RWPE1 (cell line): ENCODE measurements at regions not wholly inside any gene's neighbourhood (a gene's known extent, or its start where the extent isn't known, plus 50 kb on each side); places are given as distances from the start of the nearest gene placed in this dataset.

Source experiments
- CTCF ChIA-PET: fragments of 350-600 bp; sonication (Branson Sonifier 250); formaldehyde crosslinking; extraction: SDS; loops from one replicate; lab custom pipeline; 2021; lab: Yijun Ruan, JAX
- POLR2A ChIA-PET: fragments of 400-600 bp; formaldehyde crosslinking; extraction: SDS; loops from one replicate; lab custom pipeline; 2020; ENCODE audit warnings: antibody characterized with exemption; ENCODE audit not compliant: low non-redundant PET; lab: Yijun Ruan, JAX
- DNase-seq: peaks from one replicate; pipeline ENCODE4 v3.0.0; 2012; ENCODE audit warnings: low spot score
- H3K27ac ChIP-seq: fragments of 450-650 bp; 2 replicates; pipeline ENCODE4 v1.5.1; 2017
- TF ChIP-seq, protein P1 (sequence below): fragments of 450-650 bp; conservative IDR thresholded peaks from 2 replicates; pipeline ENCODE4 v1.5.1; 2017; ENCODE audit warnings: low read depth, mild to moderate bottlenecking

DNA sequence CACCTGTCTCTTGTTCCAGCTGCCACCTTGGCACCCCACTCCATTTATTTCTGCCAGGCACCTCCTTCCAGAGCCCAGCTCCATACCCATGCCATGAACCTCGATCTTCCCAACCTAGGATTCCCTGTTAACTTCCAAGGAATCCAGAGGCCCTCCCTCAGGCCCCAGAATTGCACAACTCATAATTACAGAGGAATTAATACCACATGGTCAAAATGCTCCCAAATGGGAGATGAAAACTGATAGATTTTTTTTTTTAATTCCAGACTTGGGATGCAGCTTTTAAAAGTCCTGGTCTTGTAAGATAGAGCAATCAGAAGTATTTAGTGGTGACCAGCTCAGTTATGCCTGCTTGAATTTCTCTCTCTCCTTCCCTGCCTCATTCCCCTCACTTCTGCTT lies 96.2 kb upstream of the CCDC112 start:
- TF ChIP-seq, protein P1, sequence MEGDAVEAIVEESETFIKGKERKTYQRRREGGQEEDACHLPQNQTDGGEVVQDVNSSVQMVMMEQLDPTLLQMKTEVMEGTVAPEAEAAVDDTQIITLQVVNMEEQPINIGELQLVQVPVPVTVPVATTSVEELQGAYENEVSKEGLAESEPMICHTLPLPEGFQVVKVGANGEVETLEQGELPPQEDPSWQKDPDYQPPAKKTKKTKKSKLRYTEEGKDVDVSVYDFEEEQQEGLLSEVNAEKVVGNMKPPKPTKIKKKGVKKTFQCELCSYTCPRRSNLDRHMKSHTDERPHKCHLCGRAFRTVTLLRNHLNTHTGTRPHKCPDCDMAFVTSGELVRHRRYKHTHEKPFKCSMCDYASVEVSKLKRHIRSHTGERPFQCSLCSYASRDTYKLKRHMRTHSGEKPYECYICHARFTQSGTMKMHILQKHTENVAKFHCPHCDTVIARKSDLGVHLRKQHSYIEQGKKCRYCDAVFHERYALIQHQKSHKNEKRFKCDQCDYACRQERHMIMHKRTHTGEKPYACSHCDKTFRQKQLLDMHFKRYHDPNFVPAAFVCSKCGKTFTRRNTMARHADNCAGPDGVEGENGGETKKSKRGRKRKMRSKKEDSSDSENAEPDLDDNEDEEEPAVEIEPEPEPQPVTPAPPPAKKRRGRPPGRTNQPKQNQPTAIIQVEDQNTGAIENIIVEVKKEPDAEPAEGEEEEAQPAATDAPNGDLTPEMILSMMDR, result no peak
- H3K27ac ChIP-seq, result no peak overlapping the region
- ChIA-PET POLR2A (interaction anchor here (0.6 kb wide), 1 partner anchor 231 kb away, joined by 4 read pairs; no protein-coding TSS in a partner anchor), CTCF (interaction anchor here (1.0 kb wide), 1 partner anchor 26 kb away, joined by 3 read pairs; no protein-coding TSS in a partner anchor)
- no peak for DNase-seq

DNA sequence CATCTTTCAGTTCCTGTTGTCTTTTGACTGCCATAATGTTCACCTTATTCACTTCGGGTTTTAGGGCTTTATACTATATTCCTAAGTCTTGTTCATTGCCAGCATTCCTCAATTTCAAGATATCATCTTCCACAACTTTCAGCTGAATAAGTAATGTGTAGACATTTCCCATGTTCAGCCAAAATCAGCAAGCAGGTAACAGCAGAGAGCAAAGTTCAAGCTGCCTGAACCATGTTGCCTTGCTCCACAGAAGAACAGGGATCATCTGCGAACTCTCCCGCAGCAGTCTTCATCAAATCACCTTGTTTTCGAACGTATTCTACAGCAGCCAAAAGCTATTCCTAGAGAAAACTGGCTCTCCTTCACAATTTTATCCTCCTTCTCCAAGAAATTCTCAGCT lies 95.3 kb upstream of the CCDC112 start:
- no peak for DNase-seq
- ChIA-PET CTCF (interaction anchor here (1.0 kb wide), 1 partner anchor 27 kb away, joined by 3 read pairs; no protein-coding TSS in a partner anchor), POLR2A (no interaction called here)
- TF ChIP-seq, protein P1, result no peak
- H3K27ac ChIP-seq, result no peak overlapping the region

DNA sequence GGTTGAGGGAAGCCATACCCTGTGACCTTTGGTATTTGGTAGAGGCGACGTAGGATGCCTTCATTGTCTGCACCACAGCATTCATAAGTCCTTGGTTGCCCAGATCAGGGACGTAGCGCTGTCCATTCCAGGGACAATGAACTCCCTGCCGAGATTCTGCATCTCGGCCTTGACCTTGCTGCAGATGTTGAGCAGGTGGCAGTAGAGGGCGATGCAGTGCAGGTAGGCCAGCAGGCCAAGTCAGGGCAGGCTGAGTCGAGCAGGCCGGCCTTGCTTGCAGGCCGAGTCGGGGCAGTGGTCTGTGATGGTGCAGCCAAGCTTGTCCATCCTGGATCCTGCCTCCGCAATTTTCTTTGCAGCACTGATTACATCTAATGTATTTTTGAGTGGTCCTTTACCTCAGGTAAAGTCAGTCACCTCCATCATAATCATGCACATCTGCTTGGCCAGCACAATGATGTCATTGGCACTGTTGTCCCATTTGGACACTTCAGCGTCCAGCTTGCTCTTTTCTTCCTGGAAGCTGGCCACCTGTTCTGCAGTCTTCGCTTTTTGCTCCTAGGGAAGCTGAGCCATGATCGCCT lies 93.4 kb upstream of the CCDC112 start:
- no peak for DNase-seq
- TF ChIP-seq, protein P1, result no peak
- CTCF ChIA-PET, result no interaction called here
- POLR2A ChIA-PET, result no interaction called here
- no peak overlapping the region for H3K27ac ChIP-seq

DNA sequence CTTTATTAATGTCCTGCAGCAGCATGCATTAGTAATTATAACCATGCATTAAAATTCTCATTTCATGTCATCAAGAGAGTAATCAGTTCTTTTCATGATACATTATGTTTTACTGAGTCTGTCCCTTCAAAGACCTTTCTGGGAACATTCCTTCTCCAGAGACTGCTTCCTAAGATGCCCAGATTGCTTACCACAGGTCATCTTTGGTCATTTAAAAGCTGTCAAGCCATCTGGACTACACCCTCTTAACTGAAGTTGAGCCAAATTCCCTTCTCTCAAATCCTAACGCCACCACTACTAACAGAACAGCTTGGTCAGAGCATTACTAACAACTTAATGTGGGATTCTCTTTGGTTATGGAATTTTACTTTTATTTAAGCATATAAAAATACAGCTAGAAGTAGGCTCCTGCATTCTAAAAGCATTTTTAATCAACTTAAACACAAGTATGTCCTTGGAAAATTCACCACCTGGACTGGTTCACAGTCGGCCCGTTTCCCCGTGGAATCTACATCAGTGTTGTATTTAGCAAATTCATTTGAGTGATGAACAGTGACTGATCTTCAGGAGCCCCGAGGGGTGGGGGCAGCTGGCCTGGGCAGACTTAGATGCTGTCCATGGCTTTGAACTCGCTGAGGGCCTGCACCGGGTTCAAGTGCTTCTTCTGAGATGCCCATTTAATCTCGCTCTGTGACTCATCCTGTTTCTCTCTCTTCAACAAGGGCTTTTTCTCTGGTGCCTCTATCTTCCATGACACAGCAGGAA lies 92.8 kb upstream of the CCDC112 start:
- no peak overlapping the region for H3K27ac ChIP-seq
- TF ChIP-seq, protein P1, result no peak
- ChIA-PET POLR2A (no interaction called here), CTCF (no interaction called here)
- DNase-seq, result no peak

DNA sequence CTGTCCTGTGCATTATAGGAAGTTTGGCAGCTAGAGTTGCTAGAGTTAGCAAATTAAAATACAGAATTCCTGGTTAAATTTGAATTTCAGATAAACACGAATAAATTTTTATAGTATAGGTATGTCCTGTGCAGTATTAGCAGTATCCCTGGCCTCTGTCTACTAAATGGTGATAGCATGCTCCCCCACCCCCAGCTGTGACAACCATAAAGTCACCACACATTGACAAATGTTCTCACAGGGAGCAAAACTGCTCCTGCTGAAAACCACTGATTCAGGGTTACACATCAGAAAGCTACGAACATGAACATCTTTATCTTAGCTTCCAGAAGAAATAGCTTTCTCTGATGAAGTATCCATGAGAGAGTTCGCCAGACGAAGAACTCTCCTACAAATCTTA lies 91.8 kb upstream of the CCDC112 start:
- H3K27ac ChIP-seq, result no peak overlapping the region
- TF ChIP-seq, protein P1, result no peak
- ChIA-PET POLR2A (no interaction called here), CTCF (no interaction called here)
- DNase-seq, result no peak

DNA sequence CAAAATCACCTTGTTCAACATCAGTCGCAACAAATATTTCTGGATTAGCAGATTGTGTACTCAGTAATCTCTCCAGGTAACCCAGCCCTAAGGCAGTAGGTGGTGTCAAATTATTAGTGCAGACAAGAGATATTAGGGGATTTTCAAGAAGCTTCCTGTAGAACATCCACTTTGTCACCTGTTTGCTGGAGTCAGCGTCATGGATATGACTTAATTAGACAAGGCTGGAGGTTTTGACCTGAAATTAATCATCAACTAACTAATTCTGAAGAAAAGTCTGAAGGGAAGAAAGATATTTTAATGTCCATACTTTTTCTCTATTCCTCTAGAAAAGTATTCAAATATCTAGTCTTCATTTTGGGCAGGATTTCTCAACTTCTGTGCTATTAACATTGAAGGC lies 91.4 kb upstream of the CCDC112 start:
- DNase-seq, result no peak
- TF ChIP-seq, protein P1, result no peak
- ChIA-PET CTCF (no interaction called here), POLR2A (no interaction called here)
- no peak overlapping the region for H3K27ac ChIP-seq
